ENCODE measurements at regions not wholly inside any gene's neighbourhood (a gene's known extent, or its start where the extent isn't known, plus 50 kb on each side); places are given as distances from the start of the nearest gene placed in this dataset.
A peak's percentile ranks its signal among the peaks of the same experiment; 100 is the strongest.
"Not testable (repeated sequence)": the region's sequence is repeated elsewhere in the genome, so short reads cannot be mapped to it uniquely, and the experiment has no call there.

GRCh38 chr5:99059685-99060084 is 130.9 kb upstream of the CHD1 start:
- DNase-seq (ENCODE audit: low spot score): no peak
- no peak for TF ChIP-seq CTCF (IDR thresholded peaks at IDR 0.05; ENCODE audit: extremely low read depth, missing control alignments)

DNA sequence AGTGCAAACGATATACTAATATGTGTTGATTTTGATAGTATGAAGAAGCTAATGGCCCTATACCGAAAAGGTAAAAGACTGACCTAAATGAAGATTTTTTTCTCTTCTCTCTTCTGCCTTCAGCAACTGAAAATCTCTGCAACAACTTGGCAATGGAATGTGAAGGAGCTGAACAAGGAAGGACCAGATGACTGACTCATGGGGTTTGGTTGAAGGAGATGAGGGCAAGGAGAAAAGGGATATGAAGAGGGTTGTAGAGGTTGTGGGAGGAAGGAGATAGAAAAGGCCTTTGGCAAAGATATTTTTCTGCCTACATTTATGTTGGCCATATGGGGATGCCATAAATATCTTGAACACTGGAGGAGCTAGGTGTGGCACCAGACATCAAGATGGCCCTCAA is 129.7 kb upstream of the CHD1 start:
- no peak for TF ChIP-seq CTCF (IDR thresholded peaks at IDR 0.05; ENCODE audit: extremely low read depth, missing control alignments)
- DNase-seq (ENCODE audit: low spot score): no peak

- DNase-seq (ENCODE audit: low spot score): peak; percentile 27
- no peak for TF ChIP-seq CTCF (IDR thresholded peaks at IDR 0.05; ENCODE audit: extremely low read depth, missing control alignments)
Measured at GRCh38 chr5:99054972-99055371, 126.2 kb upstream of the CHD1 start.

GRCh38 chr5:99045871-99046270 is 117.1 kb upstream of the CHD1 start:
- no peak for TF ChIP-seq CTCF (IDR thresholded peaks at IDR 0.05; ENCODE audit: extremely low read depth, missing control alignments)
- DNase-seq (ENCODE audit: low spot score): no peak

DNA sequence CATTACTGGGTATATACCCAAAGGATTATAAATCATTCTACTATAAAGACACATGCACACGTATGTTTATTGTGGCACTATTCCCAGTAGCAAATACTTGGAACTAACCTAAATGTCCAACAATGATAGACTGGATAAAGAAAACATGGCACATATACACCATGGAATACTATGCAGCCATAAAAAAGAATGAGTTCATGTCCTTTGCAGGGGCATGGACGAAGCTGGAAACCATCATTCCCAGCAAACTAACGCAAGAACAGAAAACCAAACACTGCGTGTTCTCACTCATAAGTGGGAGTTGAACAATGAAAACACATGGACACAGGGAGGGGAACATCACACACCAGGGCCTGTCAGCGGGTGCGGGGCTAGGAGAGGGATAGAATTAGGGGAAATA is 114.5 kb upstream of the CHD1 start:
- not testable (repeated sequence) for DNase-seq (ENCODE audit: low spot score)

- TF ChIP-seq CTCF (IDR thresholded peaks at IDR 0.05; ENCODE audit: extremely low read depth, missing control alignments): no peak
- DNase-seq (ENCODE audit: low spot score): no peak
Measured at GRCh38 chr5:99037668-99038067, 108.9 kb upstream of the CHD1 start.

GRCh38 chr5:99035942-99036341 is 107.1 kb upstream of the CHD1 start:
- TF ChIP-seq CTCF (IDR thresholded peaks at IDR 0.05; ENCODE audit: extremely low read depth, missing control alignments): no peak
- no peak for DNase-seq (ENCODE audit: low spot score)

DNA sequence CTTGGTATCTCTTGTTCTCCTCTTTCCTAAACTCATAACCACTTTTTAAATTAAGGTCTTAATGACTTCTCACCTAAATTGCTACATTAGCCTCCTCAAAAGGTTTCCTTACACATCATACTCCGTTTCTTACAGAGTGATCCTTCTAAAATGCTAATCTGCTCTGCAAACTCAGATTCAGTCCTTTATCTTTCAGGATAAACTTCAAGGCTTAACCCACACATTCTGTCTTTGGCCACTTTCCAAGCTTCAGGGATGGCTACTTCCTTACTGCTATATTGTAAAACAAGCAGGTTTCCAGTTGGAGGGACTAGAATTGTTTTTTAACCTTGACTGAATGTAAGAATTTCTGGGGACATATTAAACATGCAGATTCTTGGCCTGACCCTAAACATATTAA is 105.5 kb upstream of the CHD1 start:
- DNase-seq (ENCODE audit: low spot score): no peak
- no peak for TF ChIP-seq CTCF (IDR thresholded peaks at IDR 0.05; ENCODE audit: extremely low read depth, missing control alignments)

All from GM20000 (cell line).